ENCODE measurements at regions not wholly inside any gene's neighbourhood (a gene's known extent, or its start where the extent isn't known, plus 50 kb on each side); places are given as distances from the start of the nearest gene placed in this dataset.

DNA sequence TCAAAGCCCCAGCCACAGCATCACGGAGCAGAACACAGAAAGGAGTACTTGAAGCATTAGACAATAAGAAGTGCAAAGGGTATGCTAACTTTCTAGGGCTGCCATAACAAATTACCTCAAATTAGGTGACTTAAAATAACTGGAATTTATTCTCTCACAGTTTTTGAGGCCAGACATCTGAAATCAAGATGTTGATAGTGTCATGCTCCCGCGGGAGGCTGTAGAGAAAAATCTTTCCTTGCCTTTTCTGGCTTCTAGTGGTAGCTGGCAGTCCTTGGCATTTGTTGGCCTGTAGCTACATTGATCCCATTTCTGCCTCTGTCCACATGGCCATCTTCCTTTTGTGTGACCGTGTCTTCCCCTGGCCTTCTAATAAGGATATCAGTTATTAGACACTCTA is 51.9 kb upstream of the SPDL1 start:
- ATAC-seq = no peak
- Histone ChIP-seq H3K27ac (ENCODE audit: low read depth, low read length) (no peak overlapping the region), H3K36me3 (ENCODE audit: control insufficient read depth in 1 of 2, insufficient read depth in 2 of 2, low read length in 2 of 2) (no peaks in the 10 kb centered on the region), H3K4me3 (replicated peaks in 1 of 2; ENCODE audit: low read depth in 1 of 2, low read length in 2 of 2) (no peak overlapping the region), H3K4me1 (ENCODE audit: control insufficient read depth in 1 of 2, insufficient read depth in 2 of 2, low read length in 2 of 2) (no peaks in the 10 kb centered on the region), H3K9me2 (ENCODE audit: insufficient read depth) (no peaks in the 10 kb centered on the region), H3K9ac (ENCODE audit: low read length) (no peak overlapping the region), H4K20me1 (ENCODE audit: insufficient read depth) (no peaks in the 10 kb centered on the region), H2AFZ (ENCODE audit: low read depth, low read length, poor library complexity, severe bottlenecking) (no peak overlapping the region), H3K27me3 (ENCODE audit: insufficient read depth, low read length) (0 out of 2 replicates have a peak, but pooled peaks cover 5% of the 10 kb centered on the region), H3K9me3 (ENCODE audit: control insufficient read depth in 1 of 2, insufficient read depth in 1 of 2, low read depth in 1 of 2, low read length in 2 of 2) (no peaks in the 10 kb centered on the region), H3K79me2 (ENCODE audit: insufficient read depth, low read length) (no peaks in the 10 kb centered on the region), H3K4me2 (ENCODE audit: low read length) (no peak overlapping the region)
- intact Hi-C loops (cut with micrococcal nuclease) = no loop called here
- no TSS peak for BruUV-seq (replicated peaks)
- POLR2A ChIA-PET = no interaction called here
- CTCF ChIA-PET = no interaction called here
- no peak for TF ChIP-seq ZNF274 (IDR thresholded peaks at IDR 0.05; ENCODE audit: low read depth, low read length)
- no peak for TF ChIP-seq SRF (IDR thresholded peaks at IDR 0.05; ENCODE audit: low read depth)
- TF ChIP-seq SP1 (IDR thresholded peaks at IDR 0.05; ENCODE audit: low read depth) = no peak
- no peak for TF ChIP-seq CEBPB (IDR thresholded peaks at IDR 0.05; ENCODE audit: low read depth)
- TF ChIP-seq ATF3 (IDR thresholded peaks at IDR 0.05) = no peak
- TF ChIP-seq SIN3A (IDR thresholded peaks at IDR 0.05; ENCODE audit: low read depth) = no peak
- TF ChIP-seq, protein P1, sequence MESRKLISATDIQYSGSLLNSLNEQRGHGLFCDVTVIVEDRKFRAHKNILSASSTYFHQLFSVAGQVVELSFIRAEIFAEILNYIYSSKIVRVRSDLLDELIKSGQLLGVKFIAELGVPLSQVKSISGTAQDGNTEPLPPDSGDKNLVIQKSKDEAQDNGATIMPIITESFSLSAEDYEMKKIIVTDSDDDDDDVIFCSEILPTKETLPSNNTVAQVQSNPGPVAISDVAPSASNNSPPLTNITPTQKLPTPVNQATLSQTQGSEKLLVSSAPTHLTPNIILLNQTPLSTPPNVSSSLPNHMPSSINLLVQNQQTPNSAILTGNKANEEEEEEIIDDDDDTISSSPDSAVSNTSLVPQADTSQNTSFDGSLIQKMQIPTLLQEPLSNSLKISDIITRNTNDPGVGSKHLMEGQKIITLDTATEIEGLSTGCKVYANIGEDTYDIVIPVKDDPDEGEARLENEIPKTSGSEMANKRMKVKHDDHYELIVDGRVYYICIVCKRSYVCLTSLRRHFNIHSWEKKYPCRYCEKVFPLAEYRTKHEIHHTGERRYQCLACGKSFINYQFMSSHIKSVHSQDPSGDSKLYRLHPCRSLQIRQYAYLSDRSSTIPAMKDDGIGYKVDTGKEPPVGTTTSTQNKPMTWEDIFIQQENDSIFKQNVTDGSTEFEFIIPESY (IDR thresholded peaks at IDR 0.05; ENCODE audit: extremely low read depth, insufficient replicate concordance, low read length) = no peak
- no peak for TF ChIP-seq TCF7L2 (IDR thresholded peaks at IDR 0.05; ENCODE audit: borderline replicate concordance, extremely low read depth, insufficient read depth, insufficient read length)
- no peak for TF ChIP-seq ELF1 (IDR thresholded peaks at IDR 0.05; ENCODE audit: borderline replicate concordance, low read depth)
- TF ChIP-seq, protein P2, sequence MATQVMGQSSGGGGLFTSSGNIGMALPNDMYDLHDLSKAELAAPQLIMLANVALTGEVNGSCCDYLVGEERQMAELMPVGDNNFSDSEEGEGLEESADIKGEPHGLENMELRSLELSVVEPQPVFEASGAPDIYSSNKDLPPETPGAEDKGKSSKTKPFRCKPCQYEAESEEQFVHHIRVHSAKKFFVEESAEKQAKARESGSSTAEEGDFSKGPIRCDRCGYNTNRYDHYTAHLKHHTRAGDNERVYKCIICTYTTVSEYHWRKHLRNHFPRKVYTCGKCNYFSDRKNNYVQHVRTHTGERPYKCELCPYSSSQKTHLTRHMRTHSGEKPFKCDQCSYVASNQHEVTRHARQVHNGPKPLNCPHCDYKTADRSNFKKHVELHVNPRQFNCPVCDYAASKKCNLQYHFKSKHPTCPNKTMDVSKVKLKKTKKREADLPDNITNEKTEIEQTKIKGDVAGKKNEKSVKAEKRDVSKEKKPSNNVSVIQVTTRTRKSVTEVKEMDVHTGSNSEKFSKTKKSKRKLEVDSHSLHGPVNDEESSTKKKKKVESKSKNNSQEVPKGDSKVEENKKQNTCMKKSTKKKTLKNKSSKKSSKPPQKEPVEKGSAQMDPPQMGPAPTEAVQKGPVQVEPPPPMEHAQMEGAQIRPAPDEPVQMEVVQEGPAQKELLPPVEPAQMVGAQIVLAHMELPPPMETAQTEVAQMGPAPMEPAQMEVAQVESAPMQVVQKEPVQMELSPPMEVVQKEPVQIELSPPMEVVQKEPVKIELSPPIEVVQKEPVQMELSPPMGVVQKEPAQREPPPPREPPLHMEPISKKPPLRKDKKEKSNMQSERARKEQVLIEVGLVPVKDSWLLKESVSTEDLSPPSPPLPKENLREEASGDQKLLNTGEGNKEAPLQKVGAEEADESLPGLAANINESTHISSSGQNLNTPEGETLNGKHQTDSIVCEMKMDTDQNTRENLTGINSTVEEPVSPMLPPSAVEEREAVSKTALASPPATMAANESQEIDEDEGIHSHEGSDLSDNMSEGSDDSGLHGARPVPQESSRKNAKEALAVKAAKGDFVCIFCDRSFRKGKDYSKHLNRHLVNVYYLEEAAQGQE (IDR thresholded peaks at IDR 0.05; ENCODE audit: low read depth) = no peak
- TF ChIP-seq, protein P3, sequence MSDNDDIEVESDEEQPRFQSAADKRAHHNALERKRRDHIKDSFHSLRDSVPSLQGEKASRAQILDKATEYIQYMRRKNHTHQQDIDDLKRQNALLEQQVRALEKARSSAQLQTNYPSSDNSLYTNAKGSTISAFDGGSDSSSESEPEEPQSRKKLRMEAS (IDR thresholded peaks at IDR 0.05) = no peak
- no peak for TF ChIP-seq EZH2 (IDR thresholded peaks at IDR 0.05)
- TF ChIP-seq EZH2phosphoT487 (IDR thresholded peaks at IDR 0.05; ENCODE audit: borderline replicate concordance) = no peak
- no peak for DNase-seq (ENCODE audit: low read depth, low spot score)
- RAD21 ChIA-PET (ENCODE audit: low non-redundant PET in 1 of 2, low total read pairs in 2 of 2, uncharacterized antibody in 2 of 2, unreplicated experiment in 2 of 2) = no interaction called here

Measured in HCT116 (cell line).